Trophoblast cell (in vitro differentiated cells and primary cell): ENCODE measurements at regions not wholly inside any gene's neighbourhood (a gene's known extent, or its start where the extent isn't known, plus 50 kb on each side); places are given as distances from the start of the nearest gene placed in this dataset.

Source experiments
- DNase-seq, 2 donors: peaks; one replicate each; pipeline ENCODE4 v3.0.0-alpha.2; 2016
- H2AFZ ChIP-seq: 2 replicates; pipeline ENCODE4 v1.6.1; 2013; ENCODE audit warnings: low read length, moderate library complexity, mild to moderate bottlenecking; ENCODE audit not compliant: insufficient read depth, poor library complexity
- H2AK5ac ChIP-seq: 2 replicates; pipeline ENCODE4 v1.6.1; 2013; ENCODE audit warnings: mild to moderate bottlenecking, low read length
- H2BK120ac ChIP-seq: 2 replicates; pipeline ENCODE4 v1.6.1; 2013; ENCODE audit warnings: low read length, mild to moderate bottlenecking, moderate library complexity; ENCODE audit not compliant: insufficient read depth, poor library complexity
- H2BK12ac ChIP-seq: 2 replicates; pipeline ENCODE4 v1.6.1; 2013; ENCODE audit warnings: mild to moderate bottlenecking, low read length, moderate library complexity
- H2BK5ac ChIP-seq: 2 replicates; pipeline ENCODE4 v1.6.1; 2013; ENCODE audit warnings: low read length, low read depth, moderate library complexity, mild to moderate bottlenecking; ENCODE audit not compliant: poor library complexity
- H3K14ac ChIP-seq: 2 replicates; pipeline ENCODE4 v1.6.1; 2013; ENCODE audit warnings: mild to moderate bottlenecking, low read length
- H3K18ac ChIP-seq: 2 replicates; pipeline ENCODE4 v1.6.1; 2013; ENCODE audit warnings: mild to moderate bottlenecking, low read length
- H3K23ac ChIP-seq: 2 replicates; pipeline ENCODE4 v1.6.1; 2013; ENCODE audit warnings: low read length
- H3K27ac ChIP-seq: 2 replicates; pipeline ENCODE4 v1.5.1; 2013; ENCODE audit warnings: low read depth, mild to moderate bottlenecking, inconsistent platforms, low read length, moderate library complexity
- H3K27me3 ChIP-seq: 2 replicates; pipeline ENCODE4 v1.6.1; 2013; ENCODE audit warnings: inconsistent platforms, mild to moderate bottlenecking, low read length, moderate library complexity; ENCODE audit not compliant: insufficient read depth
- H3K36me3 ChIP-seq, 2 experiments: 1 replicate in 1 of 2; 2 replicates in 1 of 2; pipeline ENCODE4 v1.6.1; 2013; ENCODE audit warnings: low read length in 2 of 2, mild to moderate bottlenecking in 2 of 2, moderate library complexity in 1 of 2; ENCODE audit not compliant: insufficient read depth in 2 of 2, control insufficient read depth in 1 of 2
- H3K4ac ChIP-seq: 2 replicates; pipeline ENCODE4 v1.6.1; 2013; ENCODE audit warnings: low read depth, mild to moderate bottlenecking, low read length, moderate library complexity
- H3K4me1 ChIP-seq, 2 experiments: 1 replicate in 1 of 2; 2 replicates in 1 of 2; pipeline ENCODE4 v1.6.1; 2013; ENCODE audit warnings: low read length in 2 of 2, mild to moderate bottlenecking in 2 of 2, moderate library complexity in 1 of 2; ENCODE audit not compliant: insufficient read depth in 2 of 2, control insufficient read depth in 1 of 2
- H3K4me2 ChIP-seq: 2 replicates; pipeline ENCODE4 v1.6.1; 2013; ENCODE audit warnings: inconsistent platforms, mild to moderate bottlenecking, low read length, moderate library complexity
- H3K4me3 ChIP-seq: 2 replicates; pipeline ENCODE4 v1.5.1; 2013; ENCODE audit warnings: mild to moderate bottlenecking, low read depth, low read length, inconsistent platforms
- H3K79me1 ChIP-seq: one replicate; pipeline ENCODE4 v1.6.1; 2013; ENCODE audit warnings: low read length
- H3K79me2 ChIP-seq: 2 replicates; pipeline ENCODE4 v1.6.1; 2013; ENCODE audit warnings: low read length, mild to moderate bottlenecking; ENCODE audit not compliant: control insufficient read depth, insufficient read depth, poor library complexity
- H3K9ac ChIP-seq: 2 replicates; pipeline ENCODE4 v1.6.1; 2013; ENCODE audit warnings: mild to moderate bottlenecking, low read length
- H3K9me3 ChIP-seq: 2 replicates; pipeline ENCODE4 v1.6.1; 2013; ENCODE audit warnings: low read depth, mild to moderate bottlenecking, control low read depth, inconsistent platforms, low read length; ENCODE audit not compliant: insufficient read depth
- H4K12ac ChIP-seq: 2 replicates; pipeline ENCODE4 v1.6.1; 2013; ENCODE audit warnings: low read depth, mild to moderate bottlenecking, low read length, moderate library complexity
- H4K8ac ChIP-seq: 2 replicates; pipeline ENCODE4 v1.6.1; 2013; ENCODE audit warnings: low read depth, mild to moderate bottlenecking, low read length, moderate library complexity
- H4K91ac ChIP-seq: one replicate; pipeline ENCODE4 v1.6.1; 2013; ENCODE audit warnings: low read depth, mild to moderate bottlenecking, low read length, moderate library complexity
- WGBS: extraction: QIAGEN DNeasy Blood & Tissue Kit; methylation state at CpG from one replicate; pipeline ENCODE4 v1.1.7; 2013; ENCODE audit warnings: missing lambda C conversion rate; ENCODE audit not compliant: insufficient read length, insufficient coverage; ENCODE audit errors: extremely low coverage; 5-methylcytosine and 5-hydroxymethylcytosine counted together

GRCh38 chr1:47679301-47679791, 241.5 kb downstream of the FOXD2 start:
- WGBS, result no CpG with 5 or more reads among the region's 6 CpGs
- H3K79me1 ChIP-seq, result no peaks in the 10 kb centered on the region

GRCh38 chr1:47679826-47680225, 242.0 kb downstream of the FOXD2 start:
- WGBS, result no CpG with 5 or more reads among the region's 7 CpGs
- no peak overlapping the region for H4K8ac ChIP-seq
- no peak overlapping the region for H3K18ac ChIP-seq
- no peak overlapping the region for H2AK5ac ChIP-seq
- H3K9ac ChIP-seq, result no peak overlapping the region
- no peak overlapping the region for H3K23ac ChIP-seq
- H3K4me3 ChIP-seq, result no peak overlapping the region
- no peaks in the 10 kb centered on the region for H3K4me1 ChIP-seq
- H3K4me2 ChIP-seq, result no peak overlapping the region
- peaks cover 6% of the 10 kb centered on the region for H3K9me3 ChIP-seq
- H3K27ac ChIP-seq, result no peak overlapping the region
- H2BK120ac ChIP-seq, result no peak overlapping the region
- H3K14ac ChIP-seq, result no peak overlapping the region
- DNase-seq, result no peak
- no peak overlapping the region for H4K12ac ChIP-seq
- no peaks in the 10 kb centered on the region for H3K36me3 ChIP-seq
- no peaks in the 10 kb centered on the region for H3K79me2 ChIP-seq
- no peaks in the 10 kb centered on the region for H3K27me3 ChIP-seq
- no peak overlapping the region for H2BK12ac ChIP-seq
- no peak overlapping the region for H2AFZ ChIP-seq
- no peak overlapping the region for H4K91ac ChIP-seq
- no peak overlapping the region for H3K4ac ChIP-seq
- no peaks in the 10 kb centered on the region for H3K79me1 ChIP-seq
- no peak overlapping the region for H2BK5ac ChIP-seq

More at GRCh38 chr1:47679301-47679791, 241.5 kb downstream of the FOXD2 start:
- no peak overlapping the region for H3K27ac ChIP-seq
- no peak overlapping the region for H4K12ac ChIP-seq
- no peak overlapping the region for H3K4me3 ChIP-seq
- H2AFZ ChIP-seq, result no peak overlapping the region
- H4K8ac ChIP-seq, result no peak overlapping the region
- H3K18ac ChIP-seq, result no peak overlapping the region
- no peaks in the 10 kb centered on the region for H3K79me2 ChIP-seq
- peaks cover 6% of the 10 kb centered on the region for H3K9me3 ChIP-seq
- H3K36me3 ChIP-seq, result no peaks in the 10 kb centered on the region
- H2BK5ac ChIP-seq, result no peak overlapping the region
- H3K4me2 ChIP-seq, result no peak overlapping the region
- H3K4me1 ChIP-seq, result no peaks in the 10 kb centered on the region
- H2AK5ac ChIP-seq, result no peak overlapping the region
- H3K27me3 ChIP-seq, result no peaks in the 10 kb centered on the region
- no peak overlapping the region for H3K14ac ChIP-seq
- H2BK12ac ChIP-seq, result no peak overlapping the region
- H2BK120ac ChIP-seq, result no peak overlapping the region
- H3K4ac ChIP-seq, result no peak overlapping the region
- H4K91ac ChIP-seq, result no peak overlapping the region
- DNase-seq, result no peak
- H3K9ac ChIP-seq, result no peak overlapping the region
- H3K23ac ChIP-seq, result no peak overlapping the region

- no peak overlapping the region for H2AFZ ChIP-seq
- H2AK5ac ChIP-seq, result no peak overlapping the region
- H3K23ac ChIP-seq, result no peak overlapping the region
- H3K14ac ChIP-seq, result no peak overlapping the region
- no peak for DNase-seq
- no peaks in the 10 kb centered on the region for H3K36me3 ChIP-seq
- no peak overlapping the region for H3K27ac ChIP-seq
- H4K12ac ChIP-seq, result no peak overlapping the region
- no peak overlapping the region for H3K4me3 ChIP-seq
- H4K91ac ChIP-seq, result no peak overlapping the region
- H3K4me1 ChIP-seq, result no peaks in the 10 kb centered on the region
- H3K79me2 ChIP-seq, result no peaks in the 10 kb centered on the region
- no peak overlapping the region for H2BK12ac ChIP-seq
- no peak overlapping the region for H2BK120ac ChIP-seq
- H3K4ac ChIP-seq, result no peak overlapping the region
- H4K8ac ChIP-seq, result no peak overlapping the region
- H3K27me3 ChIP-seq, result no peaks in the 10 kb centered on the region
- no peak overlapping the region for H2BK5ac ChIP-seq
- H3K18ac ChIP-seq, result no peak overlapping the region
- peaks cover 4% of the 10 kb centered on the region for H3K9me3 ChIP-seq
- no peak overlapping the region for H3K4me2 ChIP-seq
- no CpG with 5 or more reads among the region's 10 CpGs for WGBS
- H3K79me1 ChIP-seq, result no peaks in the 10 kb centered on the region
- no peak overlapping the region for H3K9ac ChIP-seq
Observed at GRCh38 chr1:47680815-47681475, 243.1 kb downstream of the FOXD2 start.

GRCh38 chr1:47681735-47682134, 243.9 kb downstream of the FOXD2 start:
- no CpG with 5 or more reads among the region's 4 CpGs for WGBS
- Histone ChIP-seq H3K36me3 (no peaks in the 10 kb centered on the region), H4K12ac (no peak overlapping the region), H3K4me1 (no peaks in the 10 kb centered on the region), H3K79me2 (no peaks in the 10 kb centered on the region), H4K8ac (no peak overlapping the region), H3K79me1 (no peaks in the 10 kb centered on the region), H2AK5ac (no peak overlapping the region), H3K9me3 (peaks cover 4% of the 10 kb centered on the region), H3K23ac (no peak overlapping the region), H2AFZ (no peak overlapping the region), H3K14ac (no peak overlapping the region), H2BK5ac (no peak overlapping the region), H3K27ac (no peak overlapping the region), H3K9ac (no peak overlapping the region), H4K91ac (no peak overlapping the region), H3K18ac (no peak overlapping the region), H2BK120ac (no peak overlapping the region), H3K4ac (no peak overlapping the region), H3K27me3 (no peaks in the 10 kb centered on the region), H2BK12ac (no peak overlapping the region), H3K4me2 (no peak overlapping the region), H3K4me3 (no peak overlapping the region)
- no peak for DNase-seq
